ENCODE measurements at regions not wholly inside any gene's neighbourhood (a gene's known extent, or its start where the extent isn't known, plus 50 kb on each side); places are given as distances from the start of the nearest gene placed in this dataset.

DNA sequence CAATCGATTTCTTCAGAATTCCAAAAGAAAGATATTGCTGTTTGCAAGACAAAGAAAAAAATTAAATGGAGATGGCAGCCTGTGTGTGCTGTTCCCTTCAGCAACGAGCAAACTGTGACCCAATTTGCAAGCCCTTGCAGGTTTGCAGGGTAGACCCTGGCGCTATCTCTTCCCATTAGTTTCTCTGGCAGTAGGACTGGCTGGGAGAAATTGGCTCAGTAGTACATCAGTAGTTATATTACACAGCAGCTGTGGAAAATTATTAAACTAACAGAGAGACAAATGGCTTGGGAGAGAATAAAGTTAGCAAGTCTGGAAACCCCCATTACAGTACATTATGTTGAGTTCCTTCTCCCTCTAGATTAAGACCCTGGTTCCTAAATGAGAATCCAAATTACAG lies 116.4 kb upstream of the ITGB1 start:
- TF ChIP-seq, protein P1, sequence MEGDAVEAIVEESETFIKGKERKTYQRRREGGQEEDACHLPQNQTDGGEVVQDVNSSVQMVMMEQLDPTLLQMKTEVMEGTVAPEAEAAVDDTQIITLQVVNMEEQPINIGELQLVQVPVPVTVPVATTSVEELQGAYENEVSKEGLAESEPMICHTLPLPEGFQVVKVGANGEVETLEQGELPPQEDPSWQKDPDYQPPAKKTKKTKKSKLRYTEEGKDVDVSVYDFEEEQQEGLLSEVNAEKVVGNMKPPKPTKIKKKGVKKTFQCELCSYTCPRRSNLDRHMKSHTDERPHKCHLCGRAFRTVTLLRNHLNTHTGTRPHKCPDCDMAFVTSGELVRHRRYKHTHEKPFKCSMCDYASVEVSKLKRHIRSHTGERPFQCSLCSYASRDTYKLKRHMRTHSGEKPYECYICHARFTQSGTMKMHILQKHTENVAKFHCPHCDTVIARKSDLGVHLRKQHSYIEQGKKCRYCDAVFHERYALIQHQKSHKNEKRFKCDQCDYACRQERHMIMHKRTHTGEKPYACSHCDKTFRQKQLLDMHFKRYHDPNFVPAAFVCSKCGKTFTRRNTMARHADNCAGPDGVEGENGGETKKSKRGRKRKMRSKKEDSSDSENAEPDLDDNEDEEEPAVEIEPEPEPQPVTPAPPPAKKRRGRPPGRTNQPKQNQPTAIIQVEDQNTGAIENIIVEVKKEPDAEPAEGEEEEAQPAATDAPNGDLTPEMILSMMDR (IDR thresholded peaks at IDR 0.05): no peak

DNA sequence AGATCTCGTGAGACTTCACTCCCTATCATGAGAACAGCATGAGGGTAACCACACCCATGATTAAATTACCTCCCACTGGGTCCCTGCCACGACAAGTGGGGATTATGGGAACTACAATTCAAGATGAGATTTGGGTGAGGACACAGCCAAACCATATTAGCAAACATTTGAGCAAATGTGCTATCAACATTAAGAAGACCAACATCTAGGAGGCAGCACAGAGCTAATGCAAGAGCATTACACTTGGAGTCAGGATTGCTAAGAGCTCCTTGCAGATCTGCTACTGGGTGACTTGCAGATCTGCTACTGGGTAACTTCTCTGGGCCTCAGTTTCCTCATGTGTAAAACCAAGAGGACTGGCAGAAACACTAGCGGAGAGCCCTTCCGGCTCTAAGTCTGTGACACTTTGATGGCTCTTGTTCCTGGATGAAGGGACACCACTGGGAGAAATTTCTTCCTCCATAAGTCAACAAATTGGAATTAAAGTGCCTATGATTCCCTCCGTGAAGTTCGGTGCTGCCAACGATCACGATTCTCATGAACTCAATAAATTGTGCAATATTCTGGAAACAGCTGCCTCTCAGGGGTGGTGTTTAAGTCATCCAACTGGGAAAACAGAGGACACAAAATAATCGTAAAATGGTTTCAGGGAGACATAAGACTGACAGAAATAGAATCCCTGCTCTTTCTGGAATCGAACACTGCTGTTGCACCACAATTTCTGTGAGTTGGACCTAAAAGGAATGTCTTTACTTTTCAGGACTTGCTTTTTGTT lies 115.8 kb upstream of the ITGB1 start:
- TF ChIP-seq, protein P1 (IDR thresholded peaks at IDR 0.05): no peak

DNA sequence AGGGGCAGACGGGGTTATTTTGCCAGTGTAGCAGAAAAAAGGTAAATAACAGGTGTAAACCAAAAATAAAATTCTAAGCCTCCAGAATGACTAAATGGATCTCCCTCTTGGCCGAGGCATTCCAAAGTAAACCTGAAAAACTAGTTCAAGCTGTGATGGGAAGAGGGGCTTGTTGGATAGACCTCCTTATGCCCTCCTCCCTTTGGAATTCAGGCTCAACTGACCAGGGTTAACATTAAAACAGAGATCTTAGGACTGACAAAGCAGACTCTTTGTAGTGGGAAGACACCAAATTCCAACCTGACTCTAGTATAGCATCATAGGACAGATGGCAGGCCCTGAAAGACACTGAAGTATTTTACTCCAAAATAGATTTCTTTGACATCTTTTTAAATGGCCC lies 113.8 kb upstream of the ITGB1 start:
- TF ChIP-seq, protein P1 (IDR thresholded peaks at IDR 0.05): no peak

DNA sequence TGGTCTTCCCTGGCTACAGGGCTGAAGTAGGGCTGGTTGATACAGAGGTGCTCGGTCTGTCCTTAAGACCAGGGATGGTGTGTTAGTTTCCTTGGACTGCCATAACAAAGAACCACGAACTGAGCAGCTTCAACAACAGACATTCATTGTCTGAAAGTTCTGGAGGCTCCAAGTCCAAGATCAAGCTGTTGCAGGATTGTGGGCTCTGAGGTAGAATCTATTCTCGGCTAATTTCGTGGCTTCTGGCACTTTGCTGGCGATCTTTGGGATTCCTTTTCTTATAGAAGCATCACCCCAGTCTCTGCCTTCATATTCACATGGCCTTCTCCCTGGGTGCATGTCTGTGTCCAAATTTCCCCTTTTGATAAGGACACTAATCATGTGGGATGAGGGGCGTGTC lies 112.1 kb upstream of the ITGB1 start:
- TF ChIP-seq, protein P1 (IDR thresholded peaks at IDR 0.05): no peak

DNA sequence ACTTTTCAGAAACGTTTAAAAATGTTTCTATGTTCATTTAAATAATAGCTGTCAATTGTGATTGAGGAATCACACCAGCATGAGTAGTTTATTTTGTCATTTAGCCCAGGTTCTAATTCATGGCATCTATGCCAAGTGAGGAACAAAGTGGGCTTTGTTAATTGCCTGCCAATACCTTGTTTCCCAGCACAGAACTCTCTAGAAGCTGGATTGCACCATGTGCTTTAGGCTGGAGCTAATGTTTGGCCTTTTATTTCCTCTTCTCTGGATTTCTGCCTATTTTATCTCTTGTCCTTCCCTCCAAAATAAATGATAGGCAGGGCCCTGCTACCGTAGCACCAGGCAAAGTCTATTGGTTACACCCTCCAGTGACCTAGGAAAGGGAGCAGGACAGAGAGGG lies 109.9 kb upstream of the ITGB1 start:
- TF ChIP-seq, protein P1 (IDR thresholded peaks at IDR 0.05): no peak

DNA sequence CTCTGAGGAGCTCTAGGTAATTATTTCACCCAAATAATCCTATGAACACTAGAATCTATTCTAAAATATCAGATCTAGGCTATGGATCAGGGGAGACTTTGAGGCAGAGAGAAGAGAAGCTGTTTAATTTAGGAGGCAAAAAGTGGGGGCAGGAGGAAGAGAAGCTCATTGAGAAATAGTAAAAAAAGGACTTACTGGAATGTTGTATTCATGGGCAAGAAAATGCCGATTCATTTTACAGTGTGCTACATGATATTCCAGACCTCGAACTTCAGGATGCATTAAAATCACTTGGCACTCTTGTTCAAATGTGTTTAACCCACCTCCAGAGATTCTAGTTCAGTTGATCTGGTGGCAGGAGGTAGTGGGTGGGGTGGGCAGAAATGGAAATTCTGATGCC lies 109.5 kb upstream of the ITGB1 start:
- TF ChIP-seq, protein P1 (IDR thresholded peaks at IDR 0.05): no peak

DNA sequence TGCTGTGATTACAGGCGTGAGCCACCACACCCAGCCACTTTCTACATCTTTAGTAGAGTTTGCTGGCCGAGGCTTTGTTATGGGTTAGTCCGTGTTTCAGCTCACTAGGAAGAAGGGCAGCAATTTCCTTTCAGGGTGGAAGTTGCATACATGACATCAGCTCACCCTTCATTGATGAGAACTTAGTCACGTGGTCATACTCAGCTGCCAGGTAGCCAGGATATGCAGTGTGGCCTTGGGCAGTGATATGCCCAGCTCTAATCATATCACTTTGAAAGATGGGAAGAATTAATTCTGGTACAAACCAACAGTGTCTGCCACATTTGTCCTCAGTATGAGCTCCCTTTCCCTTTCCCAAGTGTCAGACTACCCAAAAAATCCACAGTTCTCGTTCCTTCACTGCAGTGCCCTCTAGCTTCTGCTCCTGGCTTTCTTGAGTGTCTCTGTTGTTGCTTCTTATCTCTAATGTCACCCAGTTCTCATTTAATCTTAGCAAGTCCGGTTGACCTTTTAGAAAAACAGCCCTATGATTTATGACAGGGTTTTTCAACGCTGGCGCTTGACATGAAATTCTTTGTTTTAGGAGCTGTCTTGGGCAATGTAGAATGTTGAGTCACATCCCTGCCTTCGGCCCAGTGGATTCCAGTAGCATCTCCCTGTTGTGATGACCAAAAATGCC lies 108.7 kb upstream of the ITGB1 start:
- TF ChIP-seq, protein P1 (IDR thresholded peaks at IDR 0.05): no peak

All from LNCAP (cell line).